Ascending aorta (tissue), 2 donors: ENCODE measurements at regions not wholly inside any gene's neighbourhood (a gene's known extent, or its start where the extent isn't known, plus 50 kb on each side); places are given as distances from the start of the nearest gene placed in this dataset.

Experiments used
- DNase-seq, 2 donors: peaks; one replicate each; pipeline ENCODE4 v3.0.0-alpha.2; 2019; ENCODE audit warnings: low spot score in 2 of 2
- H3K27ac ChIP-seq, 2 donors: fragments of 200-600 bp; sonication (generic); one replicate each; pipeline ENCODE4 v1.5.1; 2016 to 2017; ENCODE audit warnings: mild to moderate bottlenecking in 1 of 2
- H3K27me3 ChIP-seq: fragments of 200-600 bp; sonication (generic); one replicate; pipeline ENCODE4 v1.5.1; 2017
- H3K36me3 ChIP-seq, 2 donors: fragments of 200-600 bp; sonication (generic); one replicate each; pipeline ENCODE4 v1.5.1; 2016
- H3K4me1 ChIP-seq, 2 donors: fragments of 200-600 bp; sonication (generic); one replicate each; pipeline ENCODE4 v1.5.1; 2016 to 2017; ENCODE audit warnings: mild to moderate bottlenecking in 1 of 2
- H3K4me3 ChIP-seq, 2 donors: fragments of 200-600 bp; sonication (generic); one replicate each; pipeline ENCODE4 v1.5.1; 2016 to 2017; ENCODE audit warnings: mild to moderate bottlenecking in 1 of 2
- H3K9me3 ChIP-seq, 2 donors: fragments of 200-600 bp; sonication (generic); one replicate each; pipeline ENCODE4 v1.5.1; 2016
- intact Hi-C: fragments of 100-400 bp; cut with DNase I; formaldehyde crosslinking; loops from one replicate; pipeline ENCODE4 v1.15.1; 2023
- TF ChIP-seq, protein P1 (sequence below), 3 experiments: fragments of 200-600 bp in 2 of 3; fragments of 450-650 bp in 1 of 3; sonication (generic) in 2 of 3; IDR thresholded peaks; one replicate each; pipeline ENCODE4 v1.5.1; 2016 to 2019; ENCODE audit warnings: antibody characterized with exemption in 3 of 3, mild to moderate bottlenecking in 1 of 3, moderate library complexity in 1 of 3

DNA sequence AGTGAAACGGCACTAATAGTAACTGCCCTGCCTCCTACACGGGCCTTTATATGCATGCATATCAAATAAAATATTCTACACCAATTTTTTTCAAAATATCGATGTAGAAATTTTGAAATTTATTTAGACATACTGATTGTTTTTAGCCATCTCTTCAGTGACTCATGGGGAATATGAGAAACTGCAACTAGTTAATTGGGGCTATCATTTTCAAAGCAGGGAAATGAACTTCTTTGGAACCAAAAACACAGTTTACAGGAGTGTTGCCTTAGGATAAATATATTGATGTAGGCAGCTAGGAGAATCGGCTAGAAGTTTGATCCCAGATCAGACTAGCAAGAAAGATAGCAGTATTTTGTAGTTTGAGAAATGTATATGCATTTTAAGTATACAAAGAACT lies 1010.8 kb upstream of the AGA start:
- no peak overlapping the region for H3K4me3 ChIP-seq
- intact Hi-C loops: no loop called here
- H3K4me1 ChIP-seq: no peaks in the 10 kb centered on the region
- H3K9me3 ChIP-seq: no peaks in the 10 kb centered on the region
- DNase-seq: no peak
- H3K36me3 ChIP-seq: no peaks in the 10 kb centered on the region
- no peak overlapping the region for H3K27ac ChIP-seq
- TF ChIP-seq, protein P1, sequence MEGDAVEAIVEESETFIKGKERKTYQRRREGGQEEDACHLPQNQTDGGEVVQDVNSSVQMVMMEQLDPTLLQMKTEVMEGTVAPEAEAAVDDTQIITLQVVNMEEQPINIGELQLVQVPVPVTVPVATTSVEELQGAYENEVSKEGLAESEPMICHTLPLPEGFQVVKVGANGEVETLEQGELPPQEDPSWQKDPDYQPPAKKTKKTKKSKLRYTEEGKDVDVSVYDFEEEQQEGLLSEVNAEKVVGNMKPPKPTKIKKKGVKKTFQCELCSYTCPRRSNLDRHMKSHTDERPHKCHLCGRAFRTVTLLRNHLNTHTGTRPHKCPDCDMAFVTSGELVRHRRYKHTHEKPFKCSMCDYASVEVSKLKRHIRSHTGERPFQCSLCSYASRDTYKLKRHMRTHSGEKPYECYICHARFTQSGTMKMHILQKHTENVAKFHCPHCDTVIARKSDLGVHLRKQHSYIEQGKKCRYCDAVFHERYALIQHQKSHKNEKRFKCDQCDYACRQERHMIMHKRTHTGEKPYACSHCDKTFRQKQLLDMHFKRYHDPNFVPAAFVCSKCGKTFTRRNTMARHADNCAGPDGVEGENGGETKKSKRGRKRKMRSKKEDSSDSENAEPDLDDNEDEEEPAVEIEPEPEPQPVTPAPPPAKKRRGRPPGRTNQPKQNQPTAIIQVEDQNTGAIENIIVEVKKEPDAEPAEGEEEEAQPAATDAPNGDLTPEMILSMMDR (IDR thresholded peaks at IDR 0.05): no peak
- H3K27me3 ChIP-seq: no peaks in the 10 kb centered on the region

DNA sequence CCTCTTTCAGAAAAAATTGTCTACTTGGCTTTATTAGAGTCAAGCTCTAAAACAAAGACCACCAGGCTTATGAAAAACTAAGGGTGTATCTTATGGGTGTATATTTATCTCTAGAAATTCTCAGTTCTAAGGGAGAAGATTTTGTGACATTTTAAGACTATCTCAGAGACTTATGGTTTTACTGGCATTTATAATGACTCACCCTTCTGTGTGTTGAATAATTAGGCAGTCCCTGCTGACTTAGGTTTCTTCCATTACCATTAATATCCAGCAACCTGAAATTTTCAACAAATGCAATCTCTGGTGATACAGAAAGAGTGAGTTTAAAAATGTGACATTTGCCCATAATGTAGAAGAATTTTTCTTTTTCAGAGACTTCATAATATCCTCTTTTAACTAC lies 1015.0 kb upstream of the AGA start:
- H3K27me3 ChIP-seq: no peaks in the 10 kb centered on the region
- DNase-seq: no peak
- no peaks in the 10 kb centered on the region for H3K36me3 ChIP-seq
- TF ChIP-seq, protein P1 (IDR thresholded peaks at IDR 0.05): no peak
- no peak overlapping the region for H3K4me3 ChIP-seq
- no peaks in the 10 kb centered on the region for H3K4me1 ChIP-seq
- intact Hi-C loops: no loop called here
- H3K9me3 ChIP-seq: no peaks in the 10 kb centered on the region
- no peak overlapping the region for H3K27ac ChIP-seq

DNA sequence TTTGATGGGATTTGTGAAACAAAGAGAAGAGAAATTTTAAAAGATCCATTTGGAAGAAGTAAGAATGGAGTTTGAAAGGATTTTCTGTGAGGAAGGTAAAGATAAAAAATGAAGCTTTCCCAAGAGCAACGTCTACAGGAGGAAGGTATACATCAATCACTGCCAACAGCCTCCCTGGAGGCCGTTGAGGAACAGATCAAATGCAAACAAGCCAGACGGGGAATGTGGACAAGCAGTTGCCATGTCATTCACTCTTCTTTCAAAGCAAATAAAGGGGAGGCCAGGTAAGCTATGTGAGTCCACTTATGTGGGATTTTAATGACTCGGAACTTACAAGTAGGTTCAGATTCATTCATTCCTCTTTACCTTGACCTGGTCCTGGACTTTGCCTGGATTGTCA lies 1020.5 kb upstream of the AGA start:
- Histone ChIP-seq H3K4me1 (no peaks in the 10 kb centered on the region), H3K27ac (no peak overlapping the region), H3K27me3 (no peaks in the 10 kb centered on the region), H3K36me3 (no peaks in the 10 kb centered on the region), H3K4me3 (no peak overlapping the region), H3K9me3 (no peaks in the 10 kb centered on the region)
- DNase-seq: no peak
- TF ChIP-seq, protein P1 (IDR thresholded peaks at IDR 0.05): no peak
- intact Hi-C loops: no loop called here

DNA sequence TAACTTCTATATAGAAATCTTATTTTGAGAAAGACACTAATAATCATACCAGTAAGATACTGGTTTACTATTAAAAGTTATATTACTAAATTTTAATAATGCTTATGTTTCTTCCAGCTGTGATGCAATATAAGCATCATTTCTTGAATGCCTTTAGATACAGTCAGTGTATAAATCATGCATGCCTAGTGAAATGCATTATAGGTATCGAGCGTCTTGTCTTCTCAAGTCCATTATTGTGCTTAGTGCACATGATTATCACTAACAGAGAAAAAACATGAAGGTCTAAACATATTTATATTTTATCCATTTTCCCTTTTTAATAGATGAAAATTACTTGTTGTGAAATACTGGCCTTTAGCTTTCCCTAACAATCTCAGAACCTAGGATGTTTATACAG lies 1021.5 kb upstream of the AGA start:
- Histone ChIP-seq H3K4me1 (no peaks in the 10 kb centered on the region), H3K36me3 (no peaks in the 10 kb centered on the region), H3K4me3 (no peak overlapping the region), H3K27me3 (no peaks in the 10 kb centered on the region), H3K9me3 (no peaks in the 10 kb centered on the region), H3K27ac (no peak overlapping the region)
- intact Hi-C loops: no loop called here
- no peak for DNase-seq
- TF ChIP-seq, protein P1 (IDR thresholded peaks at IDR 0.05): no peak

DNA sequence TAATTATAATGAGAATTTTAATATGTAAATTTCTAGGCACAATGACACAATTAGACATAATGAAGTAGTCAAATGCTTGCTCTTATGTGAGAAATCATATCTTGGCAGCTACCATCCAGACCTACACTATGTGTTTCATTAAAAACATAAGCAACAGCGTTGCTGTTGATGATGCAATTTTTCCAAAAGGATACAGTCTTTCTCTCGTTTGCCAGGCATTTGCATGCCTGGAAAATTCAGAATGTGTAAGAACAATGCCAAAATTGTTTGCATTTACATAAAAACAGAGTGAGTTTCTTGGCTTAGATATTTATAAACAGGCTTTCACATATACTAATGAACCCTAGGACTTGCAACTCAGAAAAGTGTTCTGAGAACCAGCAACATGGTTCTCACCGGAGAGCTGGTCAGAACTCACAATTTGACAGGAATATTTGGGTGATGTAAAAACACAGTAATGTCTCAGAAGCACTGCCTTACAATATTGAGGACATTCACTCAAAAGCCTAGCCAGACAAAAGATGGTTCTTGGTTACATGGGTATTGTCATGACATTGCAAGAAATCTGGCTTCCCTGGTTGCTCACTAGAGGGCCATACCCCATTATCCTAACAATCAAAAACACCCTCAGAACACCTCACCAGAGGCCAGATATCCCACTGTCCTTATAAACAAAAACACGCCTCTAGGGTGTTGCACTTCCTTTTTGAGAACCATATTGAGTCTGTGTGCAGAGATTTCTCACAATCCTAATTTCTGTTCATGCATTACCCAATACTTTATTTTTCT lies 1029.0 kb upstream of the AGA start:
- no peak overlapping the region for H3K4me3 ChIP-seq
- H3K27me3 ChIP-seq: no peaks in the 10 kb centered on the region
- H3K36me3 ChIP-seq: no peaks in the 10 kb centered on the region
- TF ChIP-seq, protein P1 (IDR thresholded peaks at IDR 0.05): no peak
- intact Hi-C loops: no loop called here
- DNase-seq: no peak
- no peaks in the 10 kb centered on the region for H3K4me1 ChIP-seq
- no peak overlapping the region for H3K27ac ChIP-seq
- no peaks in the 10 kb centered on the region for H3K9me3 ChIP-seq

DNA sequence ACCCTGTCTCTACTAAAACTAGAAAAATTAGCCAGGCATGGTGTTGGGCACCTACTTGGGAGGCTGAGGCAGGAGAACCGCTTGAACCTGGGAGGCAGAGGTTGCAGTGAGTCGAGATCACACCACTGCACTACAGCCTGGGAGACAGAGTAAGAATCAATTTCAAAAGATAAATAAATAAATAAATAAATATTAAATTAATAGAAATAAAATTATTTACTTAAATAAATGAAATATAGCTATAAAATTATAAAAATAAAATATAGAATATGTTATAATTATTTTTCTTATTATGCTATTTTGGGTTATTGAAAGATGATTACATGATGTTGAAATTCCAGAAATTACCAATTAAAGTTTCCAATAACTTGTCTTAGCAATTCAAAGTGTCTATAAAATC lies 1029.8 kb upstream of the AGA start:
- Histone ChIP-seq H3K4me3 (no peak overlapping the region), H3K27me3 (no peaks in the 10 kb centered on the region), H3K4me1 (no peaks in the 10 kb centered on the region), H3K36me3 (no peaks in the 10 kb centered on the region), H3K27ac (no peak overlapping the region), H3K9me3 (no peaks in the 10 kb centered on the region)
- intact Hi-C loops: no loop called here
- no peak for DNase-seq
- TF ChIP-seq, protein P1 (IDR thresholded peaks at IDR 0.05): no peak
